ENCODE measurements at regions not wholly inside any gene's neighbourhood (a gene's known extent, or its start where the extent isn't known, plus 50 kb on each side); places are given as distances from the start of the nearest gene placed in this dataset.

GRCh38 chr14:56488306-56488705 lies 91.3 kb upstream of the TMEM260 start:
- H3K27me3 Mint-ChIP-seq = peaks cover 24% of the 10 kb centered on the region
- no peaks in the 10 kb centered on the region for H3K4me1 Mint-ChIP-seq
- no peak overlapping the region for H3K27ac Mint-ChIP-seq (ENCODE audit: low read depth)
- no peaks in the 10 kb centered on the region for H3K9me3 Mint-ChIP-seq
- H3K36me3 Mint-ChIP-seq (ENCODE audit: insufficient read depth) = no peaks in the 10 kb centered on the region
- no peak overlapping the region for H3K4me3 Mint-ChIP-seq
- DNase-seq (ENCODE audit: low spot score in 2 of 2) (no peak), ATAC-seq (replicated peaks; ENCODE audit: extremely low read depth, poor library complexity, severe bottlenecking) (no peak)

GRCh38 chr14:56490379-56490778 lies 89.2 kb upstream of the TMEM260 start:
- peaks cover 13% of the 10 kb centered on the region for H3K27me3 Mint-ChIP-seq
- ATAC-seq (replicated peaks; ENCODE audit: extremely low read depth, poor library complexity, severe bottlenecking) = no peak
- no peaks in the 10 kb centered on the region for H3K36me3 Mint-ChIP-seq (ENCODE audit: insufficient read depth)
- no peak for DNase-seq (ENCODE audit: low spot score in 2 of 2)
- H3K4me3 Mint-ChIP-seq = no peak overlapping the region
- no peak overlapping the region for H3K27ac Mint-ChIP-seq (ENCODE audit: low read depth)
- no peaks in the 10 kb centered on the region for H3K4me1 Mint-ChIP-seq
- no peaks in the 10 kb centered on the region for H3K9me3 Mint-ChIP-seq

- Mint-ChIP-seq H3K27me3 (peaks cover 13% of the 10 kb centered on the region), H3K27ac (ENCODE audit: low read depth) (no peak overlapping the region), H3K36me3 (ENCODE audit: insufficient read depth) (no peaks in the 10 kb centered on the region), H3K4me3 (no peak overlapping the region), H3K4me1 (no peaks in the 10 kb centered on the region), H3K9me3 (no peaks in the 10 kb centered on the region)
- ATAC-seq (replicated peaks; ENCODE audit: extremely low read depth, poor library complexity, severe bottlenecking) (no peak), DNase-seq (ENCODE audit: low spot score in 2 of 2) (no peak)
Observed at GRCh38 chr14:56491299-56492285, 88.0 kb upstream of the TMEM260 start.

GRCh38 chr14:56494167-56494566 lies 85.4 kb upstream of the TMEM260 start:
- no peaks in the 10 kb centered on the region for H3K4me1 Mint-ChIP-seq
- H3K27ac Mint-ChIP-seq (ENCODE audit: low read depth) = no peak overlapping the region
- H3K9me3 Mint-ChIP-seq = no peaks in the 10 kb centered on the region
- DNase-seq (ENCODE audit: low spot score in 2 of 2) (no peak), ATAC-seq (replicated peaks; ENCODE audit: extremely low read depth, poor library complexity, severe bottlenecking) (no peak)
- no peaks in the 10 kb centered on the region for H3K36me3 Mint-ChIP-seq (ENCODE audit: insufficient read depth)
- no peak overlapping the region for H3K4me3 Mint-ChIP-seq
- no peaks in the 10 kb centered on the region for H3K27me3 Mint-ChIP-seq

GRCh38 chr14:56498112-56498511 lies 81.5 kb upstream of the TMEM260 start:
- H3K4me1 Mint-ChIP-seq = no peaks in the 10 kb centered on the region
- ATAC-seq (replicated peaks; ENCODE audit: extremely low read depth, poor library complexity, severe bottlenecking) = no peak
- H3K4me3 Mint-ChIP-seq = no peak overlapping the region
- no peaks in the 10 kb centered on the region for H3K9me3 Mint-ChIP-seq
- H3K36me3 Mint-ChIP-seq (ENCODE audit: insufficient read depth) = no peaks in the 10 kb centered on the region
- H3K27ac Mint-ChIP-seq (ENCODE audit: low read depth) = no peak overlapping the region
- no peaks in the 10 kb centered on the region for H3K27me3 Mint-ChIP-seq
- no peak for DNase-seq (ENCODE audit: low spot score in 2 of 2)

- Mint-ChIP-seq H3K4me3 (no peak overlapping the region), H3K9me3 (no peaks in the 10 kb centered on the region), H3K36me3 (ENCODE audit: insufficient read depth) (no peaks in the 10 kb centered on the region), H3K27me3 (peaks cover 37% of the 10 kb centered on the region), H3K27ac (ENCODE audit: low read depth) (no peak overlapping the region), H3K4me1 (no peaks in the 10 kb centered on the region)
- ATAC-seq (replicated peaks; ENCODE audit: extremely low read depth, poor library complexity, severe bottlenecking) = no peak
- no peak for DNase-seq (ENCODE audit: low spot score in 2 of 2)
Observed at GRCh38 chr14:56501909-56502530, 77.6 kb upstream of the TMEM260 start.

GRCh38 chr14:56505361-56505760 lies 74.2 kb upstream of the TMEM260 start:
- DNase-seq (ENCODE audit: low spot score in 2 of 2) = no peak
- no peak overlapping the region for H3K4me3 Mint-ChIP-seq
- peaks cover 42% of the 10 kb centered on the region for H3K27me3 Mint-ChIP-seq
- H3K27ac Mint-ChIP-seq (ENCODE audit: low read depth) = no peak overlapping the region
- no peaks in the 10 kb centered on the region for H3K36me3 Mint-ChIP-seq (ENCODE audit: insufficient read depth)
- ATAC-seq (replicated peaks; ENCODE audit: extremely low read depth, poor library complexity, severe bottlenecking) = no peak
- H3K9me3 Mint-ChIP-seq = no peaks in the 10 kb centered on the region
- no peaks in the 10 kb centered on the region for H3K4me1 Mint-ChIP-seq

- no peak overlapping the region for H3K27ac Mint-ChIP-seq (ENCODE audit: low read depth)
- peaks cover 38% of the 10 kb centered on the region for H3K27me3 Mint-ChIP-seq
- no peak for DNase-seq (ENCODE audit: low spot score in 2 of 2)
- H3K36me3 Mint-ChIP-seq (ENCODE audit: insufficient read depth) = peaks cover 2% of the 10 kb centered on the region
- H3K4me1 Mint-ChIP-seq = no peaks in the 10 kb centered on the region
- ATAC-seq (replicated peaks; ENCODE audit: extremely low read depth, poor library complexity, severe bottlenecking) = no peak
- H3K4me3 Mint-ChIP-seq = no peak overlapping the region
- no peaks in the 10 kb centered on the region for H3K9me3 Mint-ChIP-seq
Observed at GRCh38 chr14:56512521-56512920, 67.1 kb upstream of the TMEM260 start.

GRCh38 chr14:56514663-56515371 lies 64.8 kb upstream of the TMEM260 start:
- Mint-ChIP-seq H3K27me3 (peaks cover 60% of the 10 kb centered on the region), H3K36me3 (ENCODE audit: insufficient read depth) (peaks cover 2% of the 10 kb centered on the region), H3K4me3 (no peak overlapping the region), H3K9me3 (no peaks in the 10 kb centered on the region), H3K27ac (ENCODE audit: low read depth) (no peak overlapping the region), H3K4me1 (no peaks in the 10 kb centered on the region)
- ATAC-seq (replicated peaks; ENCODE audit: extremely low read depth, poor library complexity, severe bottlenecking) (no peak), DNase-seq (ENCODE audit: low spot score in 2 of 2) (no peak)

- ATAC-seq (replicated peaks; ENCODE audit: extremely low read depth, poor library complexity, severe bottlenecking) (no peak), DNase-seq (ENCODE audit: low spot score in 2 of 2) (no peak)
- no peaks in the 10 kb centered on the region for H3K4me1 Mint-ChIP-seq
- H3K9me3 Mint-ChIP-seq = no peaks in the 10 kb centered on the region
- H3K27me3 Mint-ChIP-seq = peaks cover 61% of the 10 kb centered on the region
- H3K27ac Mint-ChIP-seq (ENCODE audit: low read depth) = no peak overlapping the region
- peaks cover 2% of the 10 kb centered on the region for H3K36me3 Mint-ChIP-seq (ENCODE audit: insufficient read depth)
- no peak overlapping the region for H3K4me3 Mint-ChIP-seq
Observed at GRCh38 chr14:56515739-56516138, 63.9 kb upstream of the TMEM260 start.

GRCh38 chr14:56522403-56522802 lies 57.2 kb upstream of the TMEM260 start:
- H3K9me3 Mint-ChIP-seq = no peaks in the 10 kb centered on the region
- no peak overlapping the region for H3K4me3 Mint-ChIP-seq
- ATAC-seq (replicated peaks; ENCODE audit: extremely low read depth, poor library complexity, severe bottlenecking) = no peak
- H3K4me1 Mint-ChIP-seq = no peaks in the 10 kb centered on the region
- H3K36me3 Mint-ChIP-seq (ENCODE audit: insufficient read depth) = no peaks in the 10 kb centered on the region
- peaks cover 86% of the 10 kb centered on the region for H3K27me3 Mint-ChIP-seq
- no peak overlapping the region for H3K27ac Mint-ChIP-seq (ENCODE audit: low read depth)
- DNase-seq (ENCODE audit: low spot score in 2 of 2) = no peak

GRCh38 chr14:56524971-56525677 lies 54.5 kb upstream of the TMEM260 start:
- Mint-ChIP-seq H3K36me3 (ENCODE audit: insufficient read depth) (no peaks in the 10 kb centered on the region), H3K27ac (ENCODE audit: low read depth) (no peak overlapping the region)

More at GRCh38 chr14:56524971-56525677, 54.5 kb upstream of the TMEM260 start:
- DNase-seq (ENCODE audit: low spot score in 2 of 2) (no peak), ATAC-seq (replicated peaks; ENCODE audit: extremely low read depth, poor library complexity, severe bottlenecking) (no peak)
- no peaks in the 10 kb centered on the region for H3K4me1 Mint-ChIP-seq
- no peak overlapping the region for H3K4me3 Mint-ChIP-seq
- peaks cover 66% of the 10 kb centered on the region for H3K27me3 Mint-ChIP-seq
- H3K9me3 Mint-ChIP-seq = no peaks in the 10 kb centered on the region
